Karpas-422 (cell line): ENCODE measurements at regions not wholly inside any gene's neighbourhood (a gene's known extent, or its start where the extent isn't known, plus 50 kb on each side); places are given as distances from the start of the nearest gene placed in this dataset.

Source experiments
- DNase-seq: peaks from one replicate; pipeline ENCODE4 v3.0.0-alpha.2; 2015
- H2AFZ ChIP-seq: fragments of 200-600 bp; sonication (generic); 2 replicates; pipeline ENCODE4 v1.6.1; 2014; ENCODE audit warnings: antibody characterized with exemption, low read length, mixed read lengths
- H3K27ac ChIP-seq: fragments of 200-600 bp; sonication (generic); 2 replicates; pipeline ENCODE4 v1.5.1; 2014; ENCODE audit warnings: mild to moderate bottlenecking, low read length, moderate library complexity
- H3K27me3 ChIP-seq: fragments of 200-600 bp; sonication (generic); 2 replicates; pipeline ENCODE4 v1.6.1; 2014; ENCODE audit warnings: low read length, mixed read lengths
- H3K36me3 ChIP-seq: fragments of 200-600 bp; sonication (generic); 2 replicates; pipeline ENCODE4 v1.6.1; 2014; ENCODE audit warnings: low read length, mixed read lengths; ENCODE audit not compliant: insufficient read depth
- H3K4me1 ChIP-seq: fragments of 200-600 bp; sonication (generic); 2 replicates; pipeline ENCODE4 v1.6.1; 2014; ENCODE audit warnings: mild to moderate bottlenecking, low read length, mixed read lengths
- H3K4me2 ChIP-seq: fragments of 200-600 bp; sonication (generic); 2 replicates; pipeline ENCODE4 v1.6.1; 2014; ENCODE audit warnings: low read length, low read depth, mild to moderate bottlenecking; ENCODE audit not compliant: poor library complexity, severe bottlenecking
- H3K4me3 ChIP-seq: fragments of 200-600 bp; sonication (generic); 2 replicates; pipeline ENCODE4 v1.5.1; 2014; ENCODE audit warnings: mild to moderate bottlenecking, antibody characterized with exemption, low read length, mixed read lengths
- H3K79me2 ChIP-seq: fragments of 200-600 bp; sonication (generic); 2 replicates; pipeline ENCODE4 v1.6.1; 2014; ENCODE audit warnings: mild to moderate bottlenecking, low read length, mixed read lengths
- H3K9ac ChIP-seq: fragments of 200-600 bp; sonication (generic); 2 replicates; pipeline ENCODE4 v1.6.0; 2014; ENCODE audit warnings: low read length
- H3K9me2 ChIP-seq: fragments of 200-600 bp; sonication (generic), shearing (Covaris generic); replicated peaks from 2 replicates; pipeline ENCODE4 v1.6.0; 2014; ENCODE audit warnings: mild to moderate bottlenecking, low read length, moderate library complexity; ENCODE audit not compliant: insufficient read depth
- H3K9me3 ChIP-seq: fragments of 300-700, 200-600 bp; sonication (generic); 2 replicates; pipeline ENCODE4 v1.6.1; 2014; ENCODE audit warnings: low read length, mixed read lengths
- H4K20me1 ChIP-seq: fragments of 200-600 bp; sonication (generic); 2 replicates; pipeline ENCODE4 v1.6.1; 2014; ENCODE audit warnings: mild to moderate bottlenecking, antibody characterized with exemption, low read length, low read depth; ENCODE audit not compliant: insufficient read depth

DNA sequence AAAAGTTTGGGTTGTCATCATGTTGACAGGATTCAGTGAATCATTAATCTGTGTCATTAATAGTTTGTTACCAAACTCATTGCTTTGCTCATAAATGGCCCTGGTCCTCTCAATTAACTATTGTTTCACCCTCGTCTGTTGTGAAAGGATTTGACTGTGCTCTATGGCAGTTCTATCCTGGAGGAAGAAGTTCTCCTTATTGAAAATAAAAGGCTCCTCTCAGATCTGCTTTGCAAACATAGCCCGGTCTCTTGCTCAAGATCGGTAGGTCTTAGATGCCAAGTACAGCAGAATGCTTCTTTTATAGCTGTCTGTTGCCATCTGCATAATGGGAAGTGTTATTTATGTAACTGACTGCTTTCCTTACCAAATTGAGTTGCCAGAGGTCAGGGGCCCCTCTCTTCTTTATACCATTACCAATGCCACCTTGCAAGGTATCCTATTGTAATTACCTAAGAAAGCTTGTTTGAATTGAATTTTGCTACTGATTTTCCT, 146.5 kb downstream of the EBLN2 start:
- H3K27me3 ChIP-seq, result no peaks in the 10 kb centered on the region
- peak; percentile 74 for DNase-seq
- H3K9ac ChIP-seq, result no peak overlapping the region
- no peak overlapping the region for H2AFZ ChIP-seq
- H3K9me2 ChIP-seq, result no peaks in the 10 kb centered on the region
- no peaks in the 10 kb centered on the region for H4K20me1 ChIP-seq
- H3K9me3 ChIP-seq, result no peaks in the 10 kb centered on the region
- peak overlapping the region; percentile 38 for H3K27ac ChIP-seq
- H3K4me3 ChIP-seq, result no peak overlapping the region
- H3K4me1 ChIP-seq, result peaks cover 63% of the 10 kb centered on the region
- H3K36me3 ChIP-seq, result no peaks in the 10 kb centered on the region
- H3K79me2 ChIP-seq, result no peaks in the 10 kb centered on the region
- peak overlapping the region; percentile 28 for H3K4me2 ChIP-seq

DNA sequence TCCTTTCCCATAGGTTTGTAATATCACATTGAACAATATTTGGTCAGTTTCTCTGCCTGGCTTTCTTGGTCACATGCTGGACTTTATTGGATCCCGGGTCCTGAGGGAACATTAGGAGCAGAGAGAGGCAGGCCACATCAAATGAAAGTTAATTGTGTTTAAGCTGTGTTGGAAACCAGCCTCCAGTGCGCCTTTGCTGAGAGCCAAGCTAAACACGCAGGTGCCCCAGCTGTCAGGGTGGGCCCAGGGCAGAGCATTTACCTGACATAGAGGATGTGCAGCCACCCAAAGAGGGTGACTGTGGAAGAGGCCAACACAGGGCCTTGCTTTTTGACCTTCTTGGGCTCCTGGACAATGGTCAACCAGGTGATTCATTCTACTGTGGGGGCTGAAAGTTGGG, 149.3 kb downstream of the EBLN2 start:
- Histone ChIP-seq H3K9me3 (no peaks in the 10 kb centered on the region), H3K36me3 (no peaks in the 10 kb centered on the region), H3K4me2 (peak overlapping the region; percentile 14), H3K4me3 (no peak overlapping the region), H3K4me1 (peaks cover 64% of the 10 kb centered on the region), H2AFZ (no peak overlapping the region), H3K9me2 (no peaks in the 10 kb centered on the region), H4K20me1 (no peaks in the 10 kb centered on the region), H3K9ac (peak overlapping the region; percentile 19; the same call in 1 of the 2 replicates), H3K79me2 (no peaks in the 10 kb centered on the region), H3K27ac (peak overlapping the region; percentile 91), H3K27me3 (no peaks in the 10 kb centered on the region)
- DNase-seq, result peak; percentile 51

DNA sequence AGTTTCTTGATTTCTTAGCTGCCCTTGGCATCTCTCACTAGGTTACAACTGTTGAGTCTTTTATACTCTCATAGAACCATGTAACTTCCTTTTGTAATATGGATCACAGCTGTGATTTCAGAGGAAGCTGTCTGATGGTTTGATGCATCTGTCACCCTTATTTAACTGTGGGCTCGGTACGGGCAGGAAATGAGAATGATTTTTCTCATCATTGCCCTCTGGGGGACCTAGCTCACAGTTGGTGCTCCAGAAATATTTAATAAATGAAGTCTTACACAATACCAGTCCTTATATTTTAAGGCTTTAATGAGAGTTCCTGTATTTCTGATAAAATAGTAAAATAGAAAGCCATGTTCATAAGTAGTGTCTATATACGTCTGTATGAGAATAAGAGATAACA, 151.2 kb downstream of the EBLN2 start:
- Histone ChIP-seq H3K4me1 (peaks cover 52% of the 10 kb centered on the region), H3K27me3 (no peaks in the 10 kb centered on the region), H3K9me3 (no peaks in the 10 kb centered on the region), H3K4me3 (no peak overlapping the region), H3K9me2 (no peaks in the 10 kb centered on the region), H4K20me1 (no peaks in the 10 kb centered on the region), H3K36me3 (no peaks in the 10 kb centered on the region), H3K9ac (peak overlapping the region; percentile 42; the same call in 1 of the 2 replicates), H3K79me2 (no peaks in the 10 kb centered on the region), H3K4me2 (peak overlapping the region; percentile 35), H2AFZ (no peak overlapping the region), H3K27ac (peak overlapping the region; percentile 91)
- DNase-seq, result peak; percentile 84

- Histone ChIP-seq H2AFZ (no peak overlapping the region), H3K9me3 (no peaks in the 10 kb centered on the region), H3K9ac (no peak overlapping the region), H3K36me3 (no peaks in the 10 kb centered on the region), H3K9me2 (no peaks in the 10 kb centered on the region), H3K4me1 (peaks cover 50% of the 10 kb centered on the region), H3K27ac (no peak overlapping the region), H3K4me2 (no peak overlapping the region), H4K20me1 (no peaks in the 10 kb centered on the region), H3K4me3 (no peak overlapping the region), H3K79me2 (no peaks in the 10 kb centered on the region), H3K27me3 (no peaks in the 10 kb centered on the region)
- DNase-seq, result no peak
These were observed 152.4 kb downstream of the EBLN2 start for GRCh38 chr3:73213896-73214295.

DNA sequence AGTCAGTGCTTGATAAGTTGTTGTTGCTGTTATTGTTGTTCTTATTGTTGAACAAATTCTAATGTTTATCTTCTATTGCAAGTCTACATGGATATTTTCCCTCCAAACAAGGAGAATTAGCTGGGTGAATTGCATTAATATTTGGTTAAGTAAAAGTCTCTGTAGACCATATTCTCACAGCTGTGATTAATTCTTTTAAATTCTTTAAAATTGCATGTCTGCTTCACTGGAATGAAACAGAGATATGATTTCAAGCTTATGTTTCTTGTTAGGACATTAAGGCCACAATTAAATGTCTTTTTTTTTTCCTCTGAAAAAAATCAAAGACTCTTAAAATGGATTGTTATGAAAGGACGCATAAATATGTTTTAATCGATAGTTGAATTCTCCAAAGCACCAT, 153.4 kb downstream of the EBLN2 start:
- Histone ChIP-seq H3K9me3 (no peaks in the 10 kb centered on the region), H3K27ac (no peak overlapping the region), H3K9ac (no peak overlapping the region)

GRCh38 chr3:73215281-73215680, 153.8 kb downstream of the EBLN2 start:
- Histone ChIP-seq H3K9me2 (no peaks in the 10 kb centered on the region), H3K9ac (no peak overlapping the region), H4K20me1 (no peaks in the 10 kb centered on the region), H2AFZ (no peak overlapping the region), H3K9me3 (no peaks in the 10 kb centered on the region), H3K27ac (no peak overlapping the region), H3K4me2 (no peak overlapping the region), H3K79me2 (no peaks in the 10 kb centered on the region), H3K4me3 (no peak overlapping the region), H3K27me3 (no peaks in the 10 kb centered on the region), H3K4me1 (peaks cover 49% of the 10 kb centered on the region), H3K36me3 (no peaks in the 10 kb centered on the region)
- DNase-seq, result no peak

More for the DNA sequence above, 153.4 kb downstream of the EBLN2 start:
- H3K36me3 ChIP-seq, result no peaks in the 10 kb centered on the region
- H3K79me2 ChIP-seq, result no peaks in the 10 kb centered on the region
- no peak overlapping the region for H2AFZ ChIP-seq
- no peaks in the 10 kb centered on the region for H3K27me3 ChIP-seq
- H3K9me2 ChIP-seq, result no peaks in the 10 kb centered on the region
- H4K20me1 ChIP-seq, result no peaks in the 10 kb centered on the region
- DNase-seq, result no peak
- no peak overlapping the region for H3K4me3 ChIP-seq
- peaks cover 49% of the 10 kb centered on the region for H3K4me1 ChIP-seq
- H3K4me2 ChIP-seq, result no peak overlapping the region

- Histone ChIP-seq H3K27ac (no peak overlapping the region), H3K4me3 (no peak overlapping the region), H3K4me1 (peaks cover 44% of the 10 kb centered on the region), H3K79me2 (no peaks in the 10 kb centered on the region), H3K27me3 (no peaks in the 10 kb centered on the region), H3K9me2 (no peaks in the 10 kb centered on the region), H4K20me1 (no peaks in the 10 kb centered on the region), H3K9ac (no peak overlapping the region), H3K36me3 (no peaks in the 10 kb centered on the region), H2AFZ (no peak overlapping the region), H3K4me2 (no peak overlapping the region), H3K9me3 (no peaks in the 10 kb centered on the region)
- no peak for DNase-seq
These were observed 154.4 kb downstream of the EBLN2 start for GRCh38 chr3:73215901-73216300.

- H3K4me2 ChIP-seq, result no peak overlapping the region
- no peaks in the 10 kb centered on the region for H3K9me2 ChIP-seq
- no peaks in the 10 kb centered on the region for H3K79me2 ChIP-seq
- H2AFZ ChIP-seq, result no peak overlapping the region
- H4K20me1 ChIP-seq, result no peaks in the 10 kb centered on the region
- peaks cover 40% of the 10 kb centered on the region for H3K4me1 ChIP-seq
- H3K27me3 ChIP-seq, result no peaks in the 10 kb centered on the region
- DNase-seq, result no peak
- no peak overlapping the region for H3K27ac ChIP-seq
- H3K9me3 ChIP-seq, result no peaks in the 10 kb centered on the region
- no peak overlapping the region for H3K9ac ChIP-seq
- H3K4me3 ChIP-seq, result no peak overlapping the region
- H3K36me3 ChIP-seq, result no peaks in the 10 kb centered on the region
These were observed 154.9 kb downstream of the EBLN2 start for GRCh38 chr3:73216310-73216709.

GRCh38 chr3:73222126-73222525, 160.7 kb downstream of the EBLN2 start:
- Histone ChIP-seq H3K4me3 (no peak overlapping the region), H3K27ac (no peak overlapping the region), H3K4me1 (peaks cover 24% of the 10 kb centered on the region), H2AFZ (no peak overlapping the region), H3K9me3 (no peaks in the 10 kb centered on the region), H4K20me1 (no peaks in the 10 kb centered on the region), H3K79me2 (no peaks in the 10 kb centered on the region), H3K9ac (no peak overlapping the region), H3K36me3 (no peaks in the 10 kb centered on the region), H3K27me3 (no peaks in the 10 kb centered on the region), H3K4me2 (no peak overlapping the region), H3K9me2 (no peaks in the 10 kb centered on the region)
- DNase-seq, result no peak
